HCT116 (cell line): ENCODE measurements at regions not wholly inside any gene's neighbourhood (a gene's known extent, or its start where the extent isn't known, plus 50 kb on each side); places are given as distances from the start of the nearest gene placed in this dataset.

Experiments
- CBX3 ChIP-seq: IDR thresholded peaks from 2 replicates; pipeline ENCODE4 v1.6.1; 2012; ENCODE audit warnings: low read depth
- EGR1 ChIP-seq: IDR thresholded peaks from 2 replicates; pipeline ENCODE4 v1.6.1; 2012; ENCODE audit warnings: low read depth
- EZH2 ChIP-seq: fragments of 200-600 bp; sonication (generic); IDR thresholded peaks from 2 replicates; pipeline ENCODE4 v1.6.1; 2017; ENCODE audit warnings: antibody characterized with exemption, mixed run types
- EZH2phosphoT487 ChIP-seq: fragments of 200-600 bp; IDR thresholded peaks from 2 replicates; pipeline ENCODE4 v1.6.1; 2018; ENCODE audit warnings: antibody characterized with exemption, borderline replicate concordance
- FOSL1 ChIP-seq: IDR thresholded peaks from 2 replicates; pipeline ENCODE4 v1.6.1; 2012; ENCODE audit warnings: low read depth
- POLR2A ChIP-seq: IDR thresholded peaks from 2 replicates; pipeline ENCODE4 v1.7.0; 2011; ENCODE audit warnings: borderline replicate concordance; ENCODE audit not compliant: insufficient read depth, insufficient read length; ENCODE audit errors: extremely low read depth
- POLR2AphosphoS5 ChIP-seq: IDR thresholded peaks from 2 replicates; pipeline ENCODE4 v1.6.1; 2011; ENCODE audit warnings: mild to moderate bottlenecking, low read depth, low read length, moderate library complexity
- RAD21 ChIP-seq: IDR thresholded peaks from 2 replicates; pipeline ENCODE4 v1.6.1; 2012; ENCODE audit warnings: low read depth, mild to moderate bottlenecking
- SIN3A ChIP-seq: IDR thresholded peaks from 2 replicates; pipeline ENCODE4 v1.6.1; 2012; ENCODE audit warnings: low read depth
- SP1 ChIP-seq: IDR thresholded peaks from 2 replicates; pipeline ENCODE4 v1.6.1; 2012; ENCODE audit warnings: low read depth
- TCF7L2 ChIP-seq: IDR thresholded peaks from 2 replicates; pipeline ENCODE4 v1.7.0; 2011; ENCODE audit warnings: borderline replicate concordance, inconsistent platforms; ENCODE audit not compliant: insufficient read depth, insufficient read length; ENCODE audit errors: extremely low read depth
- YY1 ChIP-seq: IDR thresholded peaks from 2 replicates; pipeline ENCODE4 v1.6.1; 2011; ENCODE audit warnings: low read length, low read depth, moderate library complexity, mild to moderate bottlenecking; ENCODE audit not compliant: insufficient replicate concordance; ENCODE audit errors: extremely low read depth
- TF ChIP-seq, protein P1 (sequence below), 3 experiments: fragments of 200-600 bp in 1 of 3; sonication (generic) in 1 of 3; IDR thresholded peaks in 2 of 3; conservative IDR thresholded peaks in 1 of 3; 2 replicates each; pipeline ENCODE4 v1.5.1; 2012 to 2017; ENCODE audit warnings: low read depth in 2 of 3, low read length in 2 of 3, antibody characterized with exemption in 1 of 3, borderline replicate concordance in 1 of 3, control low read depth in 1 of 3, mild to moderate bottlenecking in 1 of 3, mixed read lengths in 1 of 3, mixed run types in 1 of 3, moderate library complexity in 1 of 3; ENCODE audit not compliant: insufficient read depth in 1 of 3
- TF ChIP-seq, protein P2 (sequence below): IDR thresholded peaks from 2 replicates; pipeline ENCODE4 v1.6.1; 2012; ENCODE audit warnings: low read depth

GRCh38 chr20:52015155-52015554, 176.4 kb downstream of the ZFP64 start:
- TF ChIP-seq, protein P1, sequence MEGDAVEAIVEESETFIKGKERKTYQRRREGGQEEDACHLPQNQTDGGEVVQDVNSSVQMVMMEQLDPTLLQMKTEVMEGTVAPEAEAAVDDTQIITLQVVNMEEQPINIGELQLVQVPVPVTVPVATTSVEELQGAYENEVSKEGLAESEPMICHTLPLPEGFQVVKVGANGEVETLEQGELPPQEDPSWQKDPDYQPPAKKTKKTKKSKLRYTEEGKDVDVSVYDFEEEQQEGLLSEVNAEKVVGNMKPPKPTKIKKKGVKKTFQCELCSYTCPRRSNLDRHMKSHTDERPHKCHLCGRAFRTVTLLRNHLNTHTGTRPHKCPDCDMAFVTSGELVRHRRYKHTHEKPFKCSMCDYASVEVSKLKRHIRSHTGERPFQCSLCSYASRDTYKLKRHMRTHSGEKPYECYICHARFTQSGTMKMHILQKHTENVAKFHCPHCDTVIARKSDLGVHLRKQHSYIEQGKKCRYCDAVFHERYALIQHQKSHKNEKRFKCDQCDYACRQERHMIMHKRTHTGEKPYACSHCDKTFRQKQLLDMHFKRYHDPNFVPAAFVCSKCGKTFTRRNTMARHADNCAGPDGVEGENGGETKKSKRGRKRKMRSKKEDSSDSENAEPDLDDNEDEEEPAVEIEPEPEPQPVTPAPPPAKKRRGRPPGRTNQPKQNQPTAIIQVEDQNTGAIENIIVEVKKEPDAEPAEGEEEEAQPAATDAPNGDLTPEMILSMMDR (IDR thresholded peaks at IDR 0.05 in 2 of 3, conservative IDR thresholded peaks at IDR 0.05 in 1 of 3; ENCODE audit: borderline replicate concordance in 1 of 3, insufficient read depth in 1 of 3, low read depth in 2 of 3, low read length in 2 of 3) = no peak
- TF ChIP-seq POLR2AphosphoS5 = no peak
- TF ChIP-seq RAD21 = no peak
- TF ChIP-seq EZH2phosphoT487 = no peak
- TF ChIP-seq POLR2A = no peak
- TF ChIP-seq SP1 = no peak
- no peak for TF ChIP-seq EZH2
- no peak for TF ChIP-seq EGR1
- TF ChIP-seq SIN3A = no peak
- TF ChIP-seq, protein P2, sequence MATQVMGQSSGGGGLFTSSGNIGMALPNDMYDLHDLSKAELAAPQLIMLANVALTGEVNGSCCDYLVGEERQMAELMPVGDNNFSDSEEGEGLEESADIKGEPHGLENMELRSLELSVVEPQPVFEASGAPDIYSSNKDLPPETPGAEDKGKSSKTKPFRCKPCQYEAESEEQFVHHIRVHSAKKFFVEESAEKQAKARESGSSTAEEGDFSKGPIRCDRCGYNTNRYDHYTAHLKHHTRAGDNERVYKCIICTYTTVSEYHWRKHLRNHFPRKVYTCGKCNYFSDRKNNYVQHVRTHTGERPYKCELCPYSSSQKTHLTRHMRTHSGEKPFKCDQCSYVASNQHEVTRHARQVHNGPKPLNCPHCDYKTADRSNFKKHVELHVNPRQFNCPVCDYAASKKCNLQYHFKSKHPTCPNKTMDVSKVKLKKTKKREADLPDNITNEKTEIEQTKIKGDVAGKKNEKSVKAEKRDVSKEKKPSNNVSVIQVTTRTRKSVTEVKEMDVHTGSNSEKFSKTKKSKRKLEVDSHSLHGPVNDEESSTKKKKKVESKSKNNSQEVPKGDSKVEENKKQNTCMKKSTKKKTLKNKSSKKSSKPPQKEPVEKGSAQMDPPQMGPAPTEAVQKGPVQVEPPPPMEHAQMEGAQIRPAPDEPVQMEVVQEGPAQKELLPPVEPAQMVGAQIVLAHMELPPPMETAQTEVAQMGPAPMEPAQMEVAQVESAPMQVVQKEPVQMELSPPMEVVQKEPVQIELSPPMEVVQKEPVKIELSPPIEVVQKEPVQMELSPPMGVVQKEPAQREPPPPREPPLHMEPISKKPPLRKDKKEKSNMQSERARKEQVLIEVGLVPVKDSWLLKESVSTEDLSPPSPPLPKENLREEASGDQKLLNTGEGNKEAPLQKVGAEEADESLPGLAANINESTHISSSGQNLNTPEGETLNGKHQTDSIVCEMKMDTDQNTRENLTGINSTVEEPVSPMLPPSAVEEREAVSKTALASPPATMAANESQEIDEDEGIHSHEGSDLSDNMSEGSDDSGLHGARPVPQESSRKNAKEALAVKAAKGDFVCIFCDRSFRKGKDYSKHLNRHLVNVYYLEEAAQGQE = no peak
- TF ChIP-seq CBX3 = no peak
- no peak for TF ChIP-seq TCF7L2
- TF ChIP-seq YY1 = no peak
- no peak for TF ChIP-seq FOSL1
